Gastrocnemius medialis (tissue), 4 donors: ENCODE measurements at regions not wholly inside any gene's neighbourhood (a gene's known extent, or its start where the extent isn't known, plus 50 kb on each side); places are given as distances from the start of the nearest gene placed in this dataset.

Source experiments
- ATAC-seq, 2 donors: fragments of 150-250 bp; one replicate each; pipeline ENCODE4 v1.9.1; 2016
- DNase-seq, 2 donors: peaks; one replicate each; pipeline ENCODE4 v3.0.0-alpha.2; 2019
- H3K27ac ChIP-seq, 4 donors: fragments of 200-600 bp; sonication (generic); 1 replicate in 1 of 4; 2 replicates in 3 of 4; pipeline ENCODE4 v1.5.1; 2016 to 2018; ENCODE audit warnings: mild to moderate bottlenecking in 2 of 4, moderate library complexity in 1 of 4
- H3K27me3 ChIP-seq, 3 donors: fragments of 200-600 bp; sonication (generic) in 2 of 3; 1 replicate in 1 of 3; 2 replicates in 2 of 3; pipeline versions ENCODE4 v1.5.1 to v1.6.0; 2016 to 2019; ENCODE audit warnings: mild to moderate bottlenecking in 1 of 3, moderate library complexity in 1 of 3
- H3K36me3 ChIP-seq, 2 donors: fragments of 200-600 bp; sonication (generic) in 1 of 2; one replicate each; pipeline ENCODE4 v1.5.1; 2017 to 2018
- H3K4me1 ChIP-seq, 2 donors: fragments of 200-600 bp; sonication (generic) in 1 of 2; one replicate each; pipeline ENCODE4 v1.5.1; 2016 to 2017; ENCODE audit warnings: mild to moderate bottlenecking in 2 of 2
- H3K4me3 ChIP-seq, 4 donors: fragments of 200-600 bp; sonication (generic) in 3 of 4; 1 replicate in 1 of 4; 2 replicates in 3 of 4; pipeline ENCODE4 v1.5.1; 2016 to 2019; ENCODE audit warnings: mild to moderate bottlenecking in 2 of 4
- H3K9me3 ChIP-seq, 3 donors: fragments of 200-600 bp; sonication (generic) in 2 of 3; 1 replicate in 1 of 3; 2 replicates in 2 of 3; pipeline ENCODE4 v1.5.1; 2016 to 2019
- CTCF ChIP-seq, 5 experiments: fragments of 450-650 bp in 3 of 5; fragments of 200-600 bp in 2 of 5; sonication (generic) in 2 of 5; IDR thresholded peaks in 4 of 5; conservative IDR thresholded peaks in 1 of 5; 1 replicate in 4 of 5; 2 replicates in 1 of 5; pipeline ENCODE4 v1.5.1; 2016 to 2019; ENCODE audit warnings: antibody characterized with exemption in 5 of 5, mild to moderate bottlenecking in 3 of 5, moderate library complexity in 3 of 5
- POLR2A ChIP-seq, 2 donors: fragments of 450-650 bp; IDR thresholded peaks; one replicate each; pipeline ENCODE4 v1.6.1; 2017; ENCODE audit warnings: antibody characterized with exemption in 2 of 2, mild to moderate bottlenecking in 2 of 2, moderate library complexity in 2 of 2
- in situ Hi-C, 4 donors: fragments of 200-750 bp; cut with MboI; loops; one replicate each; pipeline versions ENCODE4 v1.15.0 to v1.8.0; 2017; ENCODE audit warnings: low sequenced_read_pairs in 4 of 4
- intact Hi-C: fragments of 100-400 bp; cut with DNase I; formaldehyde crosslinking; loops from one replicate; pipeline ENCODE4 v1.15.1; 2023; ENCODE audit warnings: low total_unique reads

GRCh38 chr6:12649325-12649724 is 67.2 kb upstream of the PHACTR1 start:
- no peak for TF ChIP-seq CTCF (IDR thresholded peaks at IDR 0.05 in 4 of 5, conservative IDR thresholded peaks at IDR 0.05 in 1 of 5)
- TF ChIP-seq POLR2A (IDR thresholded peaks at IDR 0.05) = no peak
- no peak for ATAC-seq
- Histone ChIP-seq H3K4me3 (no peak overlapping the region), H3K27ac (no peak overlapping the region), H3K36me3 (no peaks in the 10 kb centered on the region), H3K9me3 (no peaks in the 10 kb centered on the region), H3K27me3 (no peaks in the 10 kb centered on the region), H3K4me1 (no peaks in the 10 kb centered on the region)
- intact Hi-C loops (no loop called here), in situ Hi-C loops (loop anchor here in 2 of 4 donors (25.0 kb wide), 1 partner anchor 238 kb away; no protein-coding TSS in a partner anchor)
- DNase-seq = no peak

DNA sequence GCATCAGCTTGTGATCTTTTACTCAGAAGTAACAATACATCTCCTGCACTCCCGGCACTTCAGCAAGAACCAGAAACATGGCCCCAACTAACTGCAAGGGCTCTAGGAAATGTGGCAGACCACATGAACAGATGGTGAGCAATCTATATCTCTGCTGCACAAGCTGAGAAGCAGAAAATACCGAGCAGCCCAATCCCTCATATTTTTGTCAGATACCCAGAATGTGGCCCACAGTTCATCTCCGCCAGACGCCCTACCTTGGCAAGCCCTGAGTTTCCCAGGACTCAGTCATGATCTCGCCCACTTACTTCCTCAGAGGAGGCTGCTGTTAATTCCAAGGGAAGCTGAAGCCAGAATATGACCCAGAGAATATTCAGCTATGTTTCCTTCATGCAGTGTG is 63.1 kb upstream of the PHACTR1 start:
- intact Hi-C loops = no loop called here
- ATAC-seq (no peak), DNase-seq (no peak)
- in situ Hi-C loops = no loop called here
- no peak overlapping the region for H3K27ac ChIP-seq
- H3K27me3 ChIP-seq = no peaks in the 10 kb centered on the region
- TF ChIP-seq POLR2A (IDR thresholded peaks at IDR 0.05) (no peak), CTCF (IDR thresholded peaks at IDR 0.05 in 4 of 5, conservative IDR thresholded peaks at IDR 0.05 in 1 of 5) (no peak)
- no peak overlapping the region for H3K4me3 ChIP-seq
- no peaks in the 10 kb centered on the region for H3K9me3 ChIP-seq
- no peaks in the 10 kb centered on the region for H3K36me3 ChIP-seq
- no peaks in the 10 kb centered on the region for H3K4me1 ChIP-seq

- Histone ChIP-seq H3K36me3 (no peaks in the 10 kb centered on the region), H3K4me1 (no peaks in the 10 kb centered on the region), H3K27ac (no peak overlapping the region), H3K9me3 (no peaks in the 10 kb centered on the region), H3K4me3 (no peak overlapping the region), H3K27me3 (no peaks in the 10 kb centered on the region)
- TF ChIP-seq CTCF (IDR thresholded peaks at IDR 0.05 in 4 of 5, conservative IDR thresholded peaks at IDR 0.05 in 1 of 5) (no peak), POLR2A (IDR thresholded peaks at IDR 0.05) (no peak)
- in situ Hi-C loops (no loop called here), intact Hi-C loops (no loop called here)
- DNase-seq (no peak), ATAC-seq (no peak)
These were observed 62.5 kb upstream of the PHACTR1 start for GRCh38 chr6:12654107-12654506.

- DNase-seq = no peak
- Histone ChIP-seq H3K9me3 (no peaks in the 10 kb centered on the region), H3K27me3 (no peaks in the 10 kb centered on the region), H3K4me3 (no peak overlapping the region), H3K27ac (no peak overlapping the region), H3K36me3 (no peaks in the 10 kb centered on the region), H3K4me1 (no peaks in the 10 kb centered on the region)
- no peak for ATAC-seq
- TF ChIP-seq CTCF (IDR thresholded peaks at IDR 0.05 in 4 of 5, conservative IDR thresholded peaks at IDR 0.05 in 1 of 5) (no peak), POLR2A (IDR thresholded peaks at IDR 0.05) (no peak)
- in situ Hi-C loops = no loop called here
- intact Hi-C loops = no loop called here
These were observed 62.1 kb upstream of the PHACTR1 start for GRCh38 chr6:12654514-12654913.

- ATAC-seq (no peak), DNase-seq (no peak)
- intact Hi-C loops (no loop called here), in situ Hi-C loops (no loop called here)
- no peaks in the 10 kb centered on the region for H3K4me1 ChIP-seq
- no peaks in the 10 kb centered on the region for H3K36me3 ChIP-seq
- H3K27ac ChIP-seq = no peak overlapping the region
- H3K27me3 ChIP-seq = no peaks in the 10 kb centered on the region
- no peak overlapping the region for H3K4me3 ChIP-seq
- TF ChIP-seq CTCF (IDR thresholded peaks at IDR 0.05 in 4 of 5, conservative IDR thresholded peaks at IDR 0.05 in 1 of 5) (no peak), POLR2A (IDR thresholded peaks at IDR 0.05) (no peak)
- no peaks in the 10 kb centered on the region for H3K9me3 ChIP-seq
These were observed 59.7 kb upstream of the PHACTR1 start for GRCh38 chr6:12656906-12657305.
